Stomach smooth muscle (tissue), 2 donors: ENCODE measurements at regions not wholly inside any gene's neighbourhood (a gene's known extent, or its start where the extent isn't known, plus 50 kb on each side); places are given as distances from the start of the nearest gene placed in this dataset.

Experiments
- H3K27ac ChIP-seq: one replicate; pipeline ENCODE4 v1.7.0; 2013; ENCODE audit warnings: mild to moderate bottlenecking, low read length, inconsistent platforms
- H3K27me3 ChIP-seq, 2 donors: one replicate each; pipeline ENCODE4 v1.7.0; 2013; ENCODE audit warnings: low read length in 2 of 2; ENCODE audit not compliant: insufficient read depth in 2 of 2, control insufficient read depth in 1 of 2
- H3K36me3 ChIP-seq, 2 donors: one replicate each; pipeline ENCODE4 v1.7.0; 2013; ENCODE audit warnings: low read length in 2 of 2; ENCODE audit not compliant: control insufficient read depth in 2 of 2, insufficient read depth in 2 of 2
- H3K4me1 ChIP-seq: one replicate; pipeline ENCODE4 v1.7.0; 2013; ENCODE audit warnings: low read length; ENCODE audit not compliant: control insufficient read depth, insufficient read depth
- H3K4me3 ChIP-seq, 2 donors: one replicate each; pipeline ENCODE4 v1.7.0; 2013; ENCODE audit warnings: low read length in 2 of 2
- H3K9ac ChIP-seq, 2 donors: one replicate each; pipeline ENCODE4 v1.7.0; 2013; ENCODE audit warnings: low read length in 2 of 2, mild to moderate bottlenecking in 1 of 2
- H3K9me3 ChIP-seq, 2 donors: one replicate each; pipeline ENCODE4 v1.7.0; 2013; ENCODE audit warnings: low read length in 2 of 2; ENCODE audit not compliant: control insufficient read depth in 2 of 2
- donor health status: healthy.
- donor health status: Pancreatic carcinoma.

DNA sequence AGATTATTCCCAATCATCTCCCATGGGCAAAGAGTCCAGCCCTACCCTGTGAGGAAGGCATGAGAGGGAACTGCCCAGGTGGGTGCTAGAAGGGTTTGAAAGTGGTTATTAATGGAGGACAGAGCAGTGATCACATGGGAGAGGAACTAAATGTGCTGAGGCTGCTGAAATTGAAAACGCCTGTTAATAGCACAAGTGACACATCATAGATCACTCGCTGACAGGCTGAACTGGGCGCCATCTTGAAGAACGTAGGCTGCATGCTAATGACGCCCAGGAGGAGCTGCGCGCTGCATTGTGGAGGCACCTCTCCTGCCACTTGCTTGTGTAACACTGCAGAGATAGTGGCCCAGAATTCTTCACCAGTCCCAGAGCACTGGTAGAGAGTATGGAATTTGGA lies 182.9 kb downstream of the KCNA5 start:
- Histone ChIP-seq H3K4me1 (no peaks in the 10 kb centered on the region), H3K27me3 (no peaks in the 10 kb centered on the region), H3K4me3 (no peak overlapping the region), H3K36me3 (no peaks in the 10 kb centered on the region), H3K27ac (no peak overlapping the region), H3K9me3 (no peaks in the 10 kb centered on the region), H3K9ac (no peak overlapping the region)

DNA sequence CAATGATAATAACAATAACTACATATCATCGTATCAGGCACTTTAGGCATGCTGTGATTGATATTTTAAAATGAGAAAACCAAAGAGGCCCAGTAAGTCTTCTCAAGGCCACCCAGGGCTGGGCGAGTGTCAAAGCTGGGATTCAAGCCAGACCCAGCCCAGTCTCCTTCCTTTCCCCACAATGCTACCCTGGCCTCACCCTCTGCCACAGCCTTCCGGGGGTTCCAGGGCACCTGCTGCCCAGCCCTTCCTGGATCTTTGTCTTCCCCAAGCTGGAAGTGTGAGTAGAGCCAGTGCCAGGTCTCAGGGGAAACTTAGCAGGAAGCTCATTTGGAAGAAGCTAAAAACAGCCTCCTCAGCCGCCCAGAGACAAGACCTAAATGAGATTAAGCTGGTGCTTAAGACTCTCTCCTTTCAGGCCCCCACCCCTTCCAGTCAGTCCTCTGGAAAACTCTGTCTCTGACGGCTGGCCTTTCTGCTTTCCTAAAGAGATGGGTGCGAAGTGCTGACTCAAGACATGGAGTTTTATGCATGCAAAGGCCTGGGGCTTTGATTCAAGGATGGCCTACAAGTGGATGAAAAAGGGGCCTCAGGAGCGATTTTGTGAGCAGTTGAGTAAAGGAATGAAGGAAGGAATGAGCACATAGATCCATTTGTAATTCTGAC lies 184.2 kb downstream of the KCNA5 start:
- Histone ChIP-seq H3K9ac (no peak overlapping the region), H3K4me3 (no peak overlapping the region), H3K4me1 (no peaks in the 10 kb centered on the region), H3K9me3 (no peaks in the 10 kb centered on the region), H3K36me3 (no peaks in the 10 kb centered on the region), H3K27me3 (no peaks in the 10 kb centered on the region), H3K27ac (no peak overlapping the region)

GRCh38 chr12:5230156-5230555 lies 186.5 kb downstream of the KCNA5 start:
- H3K4me1 ChIP-seq: no peaks in the 10 kb centered on the region
- H3K9ac ChIP-seq: no peak overlapping the region
- no peak overlapping the region for H3K4me3 ChIP-seq
- H3K9me3 ChIP-seq: peaks cover 0 to 3% of the 10 kb centered on the region in 2 donors
- no peak overlapping the region for H3K27ac ChIP-seq
- no peaks in the 10 kb centered on the region for H3K27me3 ChIP-seq
- H3K36me3 ChIP-seq: no peaks in the 10 kb centered on the region

- peaks cover 0 to 3% of the 10 kb centered on the region in 2 donors for H3K9me3 ChIP-seq
- no peaks in the 10 kb centered on the region for H3K36me3 ChIP-seq
- no peaks in the 10 kb centered on the region for H3K27me3 ChIP-seq
- no peak overlapping the region for H3K4me3 ChIP-seq
- H3K9ac ChIP-seq: no peak overlapping the region
- H3K4me1 ChIP-seq: no peaks in the 10 kb centered on the region
- H3K27ac ChIP-seq: no peak overlapping the region
Observed at GRCh38 chr12:5230861-5231260, 187.2 kb downstream of the KCNA5 start.

- Histone ChIP-seq H3K36me3 (no peaks in the 10 kb centered on the region), H3K9me3 (peaks cover 0 to 3% of the 10 kb centered on the region in 2 donors), H3K27me3 (no peaks in the 10 kb centered on the region), H3K4me3 (no peak overlapping the region), H3K27ac (no peak overlapping the region), H3K4me1 (no peaks in the 10 kb centered on the region), H3K9ac (no peak overlapping the region)
Observed at GRCh38 chr12:5232291-5232690, 188.6 kb downstream of the KCNA5 start.

DNA sequence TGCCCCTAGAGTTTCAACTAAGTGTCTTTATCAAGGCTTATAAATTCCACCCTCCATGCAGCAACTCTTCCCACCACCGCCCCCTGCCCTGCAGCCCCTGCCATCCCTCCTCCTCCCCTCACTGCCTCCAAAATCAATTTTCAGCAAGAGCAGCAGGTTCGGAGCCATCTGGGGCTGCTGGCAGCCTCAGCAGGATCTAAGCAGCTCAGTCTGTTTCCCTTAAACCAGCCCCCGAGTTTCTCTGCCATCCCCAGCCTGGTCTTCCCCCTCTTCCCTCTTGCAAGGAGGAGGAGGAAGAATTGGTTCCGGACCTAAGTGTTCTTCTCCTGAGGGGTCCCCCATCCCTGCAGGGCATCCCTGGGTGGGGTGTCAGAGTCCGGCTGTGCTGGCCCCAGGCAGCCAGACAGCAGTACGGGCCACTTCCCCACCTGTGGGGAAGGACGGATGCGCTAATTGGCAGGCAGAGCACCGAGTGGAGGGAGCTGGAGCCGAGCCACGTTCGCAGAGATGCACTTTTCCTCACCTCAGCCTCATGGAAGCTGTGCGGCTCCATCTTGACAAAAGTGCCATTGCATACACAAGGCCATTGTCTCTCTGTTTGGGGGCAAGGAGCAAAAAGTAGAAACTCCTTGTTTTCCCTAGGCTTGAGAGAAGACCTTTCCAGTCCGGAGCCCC lies 189.3 kb downstream of the KCNA5 start:
- Histone ChIP-seq H3K9me3 (peaks cover 0 to 3% of the 10 kb centered on the region in 2 donors), H3K4me3 (no peak overlapping the region), H3K4me1 (no peaks in the 10 kb centered on the region), H3K27me3 (no peaks in the 10 kb centered on the region), H3K27ac (no peak overlapping the region), H3K36me3 (no peaks in the 10 kb centered on the region), H3K9ac (no peak overlapping the region)

- Histone ChIP-seq H3K36me3 (no peaks in the 10 kb centered on the region), H3K4me1 (no peaks in the 10 kb centered on the region), H3K27ac (no peak overlapping the region), H3K4me3 (no peak overlapping the region), H3K27me3 (peaks cover 0 to 3% of the 10 kb centered on the region in 2 donors), H3K9me3 (peaks cover 0 to 3% of the 10 kb centered on the region in 2 donors), H3K9ac (no peak overlapping the region)
Observed at GRCh38 chr12:5236022-5236640, 192.5 kb downstream of the KCNA5 start.

- Histone ChIP-seq H3K27ac (no peak overlapping the region), H3K9me3 (no peaks in the 10 kb centered on the region), H3K27me3 (peaks cover 0 to 3% of the 10 kb centered on the region in 2 donors), H3K9ac (no peak overlapping the region), H3K4me3 (no peak overlapping the region), H3K4me1 (no peaks in the 10 kb centered on the region), H3K36me3 (no peaks in the 10 kb centered on the region)
Observed at GRCh38 chr12:5242440-5242839, 189.5 kb upstream of the NTF3 start.

DNA sequence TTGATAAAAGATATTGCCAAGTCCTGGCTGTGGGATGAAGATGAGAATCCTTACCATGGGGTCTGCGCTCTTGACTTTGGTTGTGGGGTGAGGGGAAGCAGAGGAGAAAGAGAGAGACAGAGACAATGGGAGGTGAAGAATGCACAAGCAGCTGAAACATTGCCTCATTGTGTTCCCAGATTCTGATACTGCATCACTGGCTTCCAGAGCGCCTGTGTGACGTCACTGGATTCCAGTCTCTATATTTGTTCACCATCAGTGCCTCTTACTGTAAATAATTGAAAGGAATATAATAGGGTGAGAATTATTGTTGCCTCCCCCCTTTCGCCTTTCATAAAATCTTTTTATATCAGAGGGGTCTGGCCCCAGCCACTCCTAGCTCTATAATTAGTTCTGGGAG lies 188.9 kb upstream of the NTF3 start:
- Histone ChIP-seq H3K27me3 (peaks cover 0 to 3% of the 10 kb centered on the region in 2 donors), H3K36me3 (no peaks in the 10 kb centered on the region), H3K9me3 (no peaks in the 10 kb centered on the region), H3K9ac (no peak overlapping the region), H3K27ac (no peak overlapping the region), H3K4me3 (no peak overlapping the region), H3K4me1 (no peaks in the 10 kb centered on the region)

GRCh38 chr12:5244513-5244972 lies 187.4 kb upstream of the NTF3 start:
- Histone ChIP-seq H3K36me3 (no peaks in the 10 kb centered on the region), H3K27ac (no peak overlapping the region), H3K9ac (no peak overlapping the region), H3K4me3 (no peak overlapping the region), H3K4me1 (no peaks in the 10 kb centered on the region), H3K27me3 (peaks cover 0 to 3% of the 10 kb centered on the region in 2 donors), H3K9me3 (no peaks in the 10 kb centered on the region)

DNA sequence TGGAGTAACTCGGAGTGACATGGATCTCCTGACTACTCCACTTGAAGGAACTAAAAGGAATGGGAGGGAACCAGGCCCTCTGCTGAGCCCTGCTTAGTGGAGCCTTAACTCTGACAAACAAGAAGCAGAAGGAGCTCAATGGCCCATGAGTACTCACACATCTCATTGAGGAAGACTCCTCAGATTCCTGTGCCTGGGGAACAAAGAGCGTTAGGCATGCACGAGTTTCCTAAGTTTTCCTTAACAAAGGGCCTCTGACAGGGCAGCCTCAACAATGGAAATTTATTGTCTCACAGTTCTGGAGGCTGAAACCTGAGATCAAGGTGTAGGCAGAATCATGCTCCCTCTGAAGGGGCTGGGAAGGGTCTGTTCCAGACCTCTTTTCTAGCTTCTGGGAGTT lies 185.7 kb upstream of the NTF3 start:
- no peaks in the 10 kb centered on the region for H3K36me3 ChIP-seq
- no peak overlapping the region for H3K27ac ChIP-seq
- no peak overlapping the region for H3K9ac ChIP-seq
- H3K9me3 ChIP-seq: no peaks in the 10 kb centered on the region
- no peaks in the 10 kb centered on the region for H3K27me3 ChIP-seq
- H3K4me3 ChIP-seq: no peak overlapping the region
- H3K4me1 ChIP-seq: no peaks in the 10 kb centered on the region
